ENCODE measurements at regions not wholly inside any gene's neighbourhood (a gene's known extent, or its start where the extent isn't known, plus 50 kb on each side); places are given as distances from the start of the nearest gene placed in this dataset.

GRCh38 chr19:29013988-29014387 lies 199.0 kb downstream of the UQCRFS1 start:
- POLR2A ChIA-PET, result no interaction called here
- Mint-ChIP-seq H3K9me3 (no peaks in the 10 kb centered on the region), H3K4me3 (no peak overlapping the region), H3K27me3 (peaks cover 1 to 6% of the 10 kb centered on the region in 2 donors), H3K36me3 (no peaks in the 10 kb centered on the region), H3K4me1 (no peaks in the 10 kb centered on the region), H3K27ac (no peak overlapping the region)
- no peaks in the 10 kb centered on the region for H3K4me1 ChIP-seq (ENCODE audit: control insufficient read depth in 1 of 2, extremely low read depth in 1 of 2, insufficient read depth in 2 of 2, low read length in 2 of 2)
- no peaks in the 10 kb centered on the region for H3K9me3 ChIP-seq
- ATAC-seq (replicated peaks in 1 of 4), result no peak
- peaks cover 0 to 21% of the 10 kb centered on the region in 2 experiments for H3K27me3 ChIP-seq (replicated peaks in 1 of 2; ENCODE audit: control insufficient read depth in 2 of 2, extremely low read depth in 1 of 2, insufficient read depth in 2 of 2, low read length in 1 of 2)
- DNase-seq, result no peak
- 86% methylated on average over 13 of the region's 15 CpGs for WGBS (ENCODE audit: insufficient coverage)
- no peak overlapping the region for H3K27ac ChIP-seq (ENCODE audit: low read length)
- CTCF ChIA-PET, result no interaction called here
- no peak overlapping the region for H3K4me3 ChIP-seq (ENCODE audit: control insufficient read depth in 1 of 2, extremely low read depth in 1 of 2, low read length in 1 of 2)
- H3K36me3 ChIP-seq (ENCODE audit: control insufficient read depth in 2 of 2, extremely low read depth in 1 of 2, insufficient read depth in 1 of 2, low read length in 1 of 2), result no peaks in the 10 kb centered on the region

GRCh38 chr19:29013325-29013724 lies 199.6 kb downstream of the UQCRFS1 start:
- H3K36me3 Mint-ChIP-seq, result no peaks in the 10 kb centered on the region
- Histone ChIP-seq H3K27ac (ENCODE audit: low read length) (no peak overlapping the region), H3K9me3 (no peaks in the 10 kb centered on the region), H3K4me3 (ENCODE audit: control insufficient read depth in 1 of 2, extremely low read depth in 1 of 2, low read length in 1 of 2) (no peak overlapping the region), H3K36me3 (ENCODE audit: control insufficient read depth in 2 of 2, extremely low read depth in 1 of 2, insufficient read depth in 1 of 2, low read length in 1 of 2) (no peaks in the 10 kb centered on the region), H3K4me1 (ENCODE audit: control insufficient read depth in 1 of 2, extremely low read depth in 1 of 2, insufficient read depth in 2 of 2, low read length in 2 of 2) (no peaks in the 10 kb centered on the region), H3K27me3 (replicated peaks in 1 of 2; ENCODE audit: control insufficient read depth in 2 of 2, extremely low read depth in 1 of 2, insufficient read depth in 2 of 2, low read length in 1 of 2) (peaks cover 0 to 17% of the 10 kb centered on the region in 2 experiments)
- 52% methylated on average over 4 of the region's 10 CpGs for WGBS (ENCODE audit: insufficient coverage)
- no peak for DNase-seq
- no peak overlapping the region for H3K4me3 Mint-ChIP-seq
- H3K27ac Mint-ChIP-seq, result no peak overlapping the region
- CTCF ChIA-PET, result no interaction called here
- no peaks in the 10 kb centered on the region for H3K9me3 Mint-ChIP-seq
- ATAC-seq (replicated peaks in 1 of 4), result no peak
- POLR2A ChIA-PET, result no interaction called here
- no peaks in the 10 kb centered on the region for H3K4me1 Mint-ChIP-seq
- peaks cover 3 to 8% of the 10 kb centered on the region in 2 donors for H3K27me3 Mint-ChIP-seq

GRCh38 chr19:29012457-29012856 lies 200.5 kb downstream of the UQCRFS1 start:
- no peaks in the 10 kb centered on the region for H3K9me3 ChIP-seq
- POLR2A ChIA-PET, result no interaction called here

DNA sequence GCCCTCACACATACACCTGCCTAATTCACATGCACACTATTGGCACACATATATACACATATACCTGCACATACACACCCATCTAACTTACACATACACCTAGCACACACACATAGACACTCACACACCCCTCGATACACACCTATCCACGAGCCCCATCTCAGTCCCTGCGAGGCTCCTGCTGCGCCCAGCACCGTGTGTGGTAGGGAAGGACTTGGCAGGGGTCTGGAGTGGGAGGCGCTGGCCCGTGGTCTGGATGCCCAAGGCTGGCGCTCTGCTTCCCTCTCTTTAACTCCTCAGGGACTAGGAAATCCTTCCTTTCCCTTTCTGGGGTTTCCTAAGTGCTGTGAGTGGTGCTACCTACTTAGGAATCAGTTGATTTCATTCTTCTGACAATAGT lies 202.7 kb downstream of the UQCRFS1 start:
- Mint-ChIP-seq H3K27ac (no peak overlapping the region), H3K4me1 (no peaks in the 10 kb centered on the region), H3K9me3 (no peaks in the 10 kb centered on the region), H3K4me3 (no peak overlapping the region), H3K36me3 (no peaks in the 10 kb centered on the region), H3K27me3 (peaks cover 3 to 8% of the 10 kb centered on the region in 2 donors)
- POLR2A ChIA-PET, result no interaction called here
- ATAC-seq (replicated peaks in 1 of 4) (no peak), DNase-seq (no peak)
- no CpG with 5 or more reads among the region's 8 CpGs for WGBS (ENCODE audit: insufficient coverage)
- Histone ChIP-seq H3K4me1 (ENCODE audit: control insufficient read depth in 1 of 2, extremely low read depth in 1 of 2, insufficient read depth in 2 of 2, low read length in 2 of 2) (no peaks in the 10 kb centered on the region), H3K27ac (ENCODE audit: low read length) (no peak overlapping the region), H3K36me3 (ENCODE audit: control insufficient read depth in 2 of 2, extremely low read depth in 1 of 2, insufficient read depth in 1 of 2, low read length in 1 of 2) (no peaks in the 10 kb centered on the region), H3K9me3 (no peaks in the 10 kb centered on the region), H3K4me3 (ENCODE audit: control insufficient read depth in 1 of 2, extremely low read depth in 1 of 2, low read length in 1 of 2) (no peak overlapping the region), H3K27me3 (replicated peaks in 1 of 2; ENCODE audit: control insufficient read depth in 2 of 2, extremely low read depth in 1 of 2, insufficient read depth in 2 of 2, low read length in 1 of 2) (peaks cover 0 to 18% of the 10 kb centered on the region in 2 experiments)
- CTCF ChIA-PET, result no interaction called here

More at GRCh38 chr19:29012457-29012856, 200.5 kb downstream of the UQCRFS1 start:
- Histone ChIP-seq H3K27ac (ENCODE audit: low read length) (no peak overlapping the region), H3K4me1 (ENCODE audit: control insufficient read depth in 1 of 2, extremely low read depth in 1 of 2, insufficient read depth in 2 of 2, low read length in 2 of 2) (no peaks in the 10 kb centered on the region), H3K27me3 (replicated peaks in 1 of 2; ENCODE audit: control insufficient read depth in 2 of 2, extremely low read depth in 1 of 2, insufficient read depth in 2 of 2, low read length in 1 of 2) (peaks cover 0 to 20% of the 10 kb centered on the region in 2 experiments), H3K36me3 (ENCODE audit: control insufficient read depth in 2 of 2, extremely low read depth in 1 of 2, insufficient read depth in 1 of 2, low read length in 1 of 2) (no peaks in the 10 kb centered on the region), H3K4me3 (ENCODE audit: control insufficient read depth in 1 of 2, extremely low read depth in 1 of 2, low read length in 1 of 2) (no peak overlapping the region)
- H3K36me3 Mint-ChIP-seq, result no peaks in the 10 kb centered on the region
- no peaks in the 10 kb centered on the region for H3K4me1 Mint-ChIP-seq
- no peak overlapping the region for H3K27ac Mint-ChIP-seq
- ATAC-seq (replicated peaks in 1 of 4) (no peak), DNase-seq (no peak)
- 80% methylated on average over 8 of the region's 9 CpGs for WGBS (ENCODE audit: insufficient coverage)
- H3K4me3 Mint-ChIP-seq, result no peak overlapping the region
- CTCF ChIA-PET, result no interaction called here
- H3K9me3 Mint-ChIP-seq, result no peaks in the 10 kb centered on the region
- peaks cover 3 to 8% of the 10 kb centered on the region in 2 donors for H3K27me3 Mint-ChIP-seq

- Histone ChIP-seq H3K36me3 (ENCODE audit: control insufficient read depth in 2 of 2, extremely low read depth in 1 of 2, insufficient read depth in 1 of 2, low read length in 1 of 2) (no peaks in the 10 kb centered on the region), H3K9me3 (no peaks in the 10 kb centered on the region), H3K27ac (ENCODE audit: low read length) (no peak overlapping the region), H3K4me1 (ENCODE audit: control insufficient read depth in 1 of 2, extremely low read depth in 1 of 2, insufficient read depth in 2 of 2, low read length in 2 of 2) (no peaks in the 10 kb centered on the region), H3K27me3 (replicated peaks in 1 of 2; ENCODE audit: control insufficient read depth in 2 of 2, extremely low read depth in 1 of 2, insufficient read depth in 2 of 2, low read length in 1 of 2) (peaks cover 0 to 18% of the 10 kb centered on the region in 2 experiments), H3K4me3 (ENCODE audit: control insufficient read depth in 1 of 2, extremely low read depth in 1 of 2, low read length in 1 of 2) (no peak overlapping the region)
- no peak overlapping the region for H3K27ac Mint-ChIP-seq
- H3K36me3 Mint-ChIP-seq, result no peaks in the 10 kb centered on the region
- ATAC-seq (replicated peaks in 1 of 4) (no peak), DNase-seq (no peak)
- ChIA-PET POLR2A (no interaction called here), CTCF (no interaction called here)
- no peak overlapping the region for H3K4me3 Mint-ChIP-seq
- H3K9me3 Mint-ChIP-seq, result no peaks in the 10 kb centered on the region
- 98% methylated on average over 5 of the region's 8 CpGs for WGBS (ENCODE audit: insufficient coverage)
- H3K27me3 Mint-ChIP-seq, result peaks cover 3 to 4% of the 10 kb centered on the region in 2 donors
- H3K4me1 Mint-ChIP-seq, result no peaks in the 10 kb centered on the region
These were observed 206.8 kb downstream of the UQCRFS1 start for GRCh38 chr19:29006057-29006735.

DNA sequence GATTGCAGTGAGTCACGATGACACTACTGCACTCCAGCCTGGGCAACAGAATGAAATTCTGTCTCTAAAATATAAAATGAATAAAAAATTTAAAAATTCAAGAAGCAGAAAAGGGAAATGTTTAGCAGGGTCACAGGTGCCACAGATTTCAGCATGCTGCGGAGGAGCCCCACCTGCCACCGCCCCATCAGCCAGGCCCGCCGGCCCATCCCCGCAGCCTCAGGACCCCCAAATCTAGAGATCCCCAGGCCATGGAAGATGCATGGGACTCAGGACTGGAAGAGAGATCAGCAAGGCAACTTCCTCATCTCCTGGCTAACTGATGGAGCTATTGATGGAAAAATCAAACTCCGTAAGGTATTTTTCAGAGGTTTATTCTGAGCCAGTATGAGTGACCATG lies 208.2 kb downstream of the UQCRFS1 start:
- H3K4me1 ChIP-seq (ENCODE audit: control insufficient read depth in 1 of 2, extremely low read depth in 1 of 2, insufficient read depth in 2 of 2, low read length in 2 of 2), result no peaks in the 10 kb centered on the region
- no peaks in the 10 kb centered on the region for H3K9me3 ChIP-seq
- Mint-ChIP-seq H3K4me1 (no peaks in the 10 kb centered on the region), H3K27me3 (peaks cover 3 to 4% of the 10 kb centered on the region in 2 donors), H3K9me3 (no peaks in the 10 kb centered on the region), H3K27ac (no peak overlapping the region), H3K36me3 (no peaks in the 10 kb centered on the region), H3K4me3 (no peak overlapping the region)
- no peak overlapping the region for H3K27ac ChIP-seq (ENCODE audit: low read length)
- no peaks in the 10 kb centered on the region for H3K36me3 ChIP-seq (ENCODE audit: control insufficient read depth in 2 of 2, extremely low read depth in 1 of 2, insufficient read depth in 1 of 2, low read length in 1 of 2)
- POLR2A ChIA-PET, result no interaction called here
- 92% methylated on average over 5 of the region's 7 CpGs for WGBS (ENCODE audit: insufficient coverage)
- ATAC-seq (replicated peaks in 1 of 4) (no peak), DNase-seq (no peak)
- CTCF ChIA-PET, result no interaction called here
- peaks cover 0 to 24% of the 10 kb centered on the region in 2 experiments for H3K27me3 ChIP-seq (replicated peaks in 1 of 2; ENCODE audit: control insufficient read depth in 2 of 2, extremely low read depth in 1 of 2, insufficient read depth in 2 of 2, low read length in 1 of 2)
- no peak overlapping the region for H3K4me3 ChIP-seq (ENCODE audit: control insufficient read depth in 1 of 2, extremely low read depth in 1 of 2, low read length in 1 of 2)
